HG03095 (cell line): ENCODE measurements at regions not wholly inside any gene's neighbourhood (a gene's known extent, or its start where the extent isn't known, plus 50 kb on each side); places are given as distances from the start of the nearest gene placed in this dataset.

ENCODE experiments used
- ATAC-seq: cut with Tn5 transposase; IDR thresholded peaks from one replicate; pipeline ENCODE4 v1.9.1; 2021; ENCODE audit warnings: moderate library complexity; ENCODE audit not compliant: unreplicated experiment

DNA sequence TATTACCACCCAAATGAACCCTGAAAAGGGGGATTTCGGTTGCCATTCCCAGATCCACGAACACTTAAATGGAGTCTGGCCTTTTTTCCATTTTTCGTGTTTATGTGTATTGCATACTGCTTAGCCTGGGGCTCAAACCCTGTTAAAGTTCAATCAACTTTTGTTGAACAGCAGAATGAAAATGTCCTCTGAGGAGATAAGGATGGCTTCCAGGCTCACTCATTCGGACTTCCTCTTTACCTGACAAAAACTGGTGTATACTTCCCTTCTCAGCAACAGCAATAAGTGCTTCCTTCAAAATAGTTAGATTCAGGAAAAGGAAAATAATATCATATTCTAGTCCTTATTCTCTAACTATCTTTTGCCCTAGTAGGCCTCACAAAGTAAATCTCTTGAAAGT is 61.1 kb upstream of the ARID5B start:
- no peak for ATAC-seq

- no peak for ATAC-seq
Measured at GRCh38 chr10:61841338-61841875, 60.1 kb upstream of the ARID5B start.

- no peak for ATAC-seq
Measured at GRCh38 chr10:61842755-61843497, 58.6 kb upstream of the ARID5B start.

- peak; percentile 58 for ATAC-seq
Measured at GRCh38 chr10:61844116-61844822, 57.2 kb upstream of the ARID5B start.

DNA sequence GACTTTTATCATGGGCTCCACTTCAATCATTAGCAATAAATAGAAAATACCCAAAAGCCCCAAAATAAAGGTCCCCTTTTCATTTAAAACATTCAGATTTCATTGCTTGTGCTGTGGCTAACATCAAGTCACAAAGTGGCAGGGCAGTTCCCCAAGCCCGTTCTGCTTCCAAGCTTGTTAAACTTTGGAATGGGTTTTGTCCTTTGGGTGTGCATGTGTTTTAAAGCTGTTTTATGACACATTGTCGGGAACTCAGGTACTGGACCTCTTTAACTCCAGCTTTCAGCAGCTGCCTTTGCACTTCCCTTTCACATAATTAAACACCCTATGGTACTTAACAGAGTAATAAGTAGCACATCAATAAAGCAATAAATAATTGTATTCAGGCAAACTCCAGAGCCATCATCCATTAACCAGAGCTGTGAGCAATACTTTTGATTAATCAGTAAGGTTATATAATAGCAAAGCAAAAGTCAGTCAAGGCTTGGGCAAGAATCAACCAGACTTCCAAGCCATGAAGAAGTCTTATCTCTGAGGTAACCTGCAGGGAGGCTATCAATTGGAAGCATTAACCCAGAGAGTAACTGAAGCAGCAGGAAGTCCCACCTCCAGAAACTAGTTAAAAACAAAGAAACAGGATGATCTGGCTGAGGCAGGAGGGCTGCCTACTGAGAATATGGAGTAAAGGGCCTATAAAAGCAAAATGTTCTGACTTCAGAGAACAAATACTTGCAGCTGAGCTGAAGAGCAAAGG is 56.1 kb upstream of the ARID5B start:
- ATAC-seq: no peak

DNA sequence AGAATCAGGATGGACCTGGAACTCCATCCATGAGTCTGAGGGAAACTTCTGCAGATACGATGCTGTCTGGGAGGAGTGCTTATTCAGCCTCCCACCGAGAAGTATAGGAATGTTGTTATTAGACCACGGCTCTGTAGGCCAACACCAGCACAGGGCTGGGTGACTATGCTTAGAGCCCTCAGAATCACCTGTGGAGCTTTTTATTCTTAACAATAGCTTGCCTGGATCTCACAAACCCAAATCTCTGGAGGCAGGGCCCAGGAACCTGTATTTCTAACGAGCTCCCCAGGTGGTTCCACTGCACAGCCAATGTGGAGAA is 55.6 kb upstream of the ARID5B start:
- no peak for ATAC-seq

GRCh38 chr10:61846370-61847031 is 55.0 kb upstream of the ARID5B start:
- ATAC-seq: no peak

DNA sequence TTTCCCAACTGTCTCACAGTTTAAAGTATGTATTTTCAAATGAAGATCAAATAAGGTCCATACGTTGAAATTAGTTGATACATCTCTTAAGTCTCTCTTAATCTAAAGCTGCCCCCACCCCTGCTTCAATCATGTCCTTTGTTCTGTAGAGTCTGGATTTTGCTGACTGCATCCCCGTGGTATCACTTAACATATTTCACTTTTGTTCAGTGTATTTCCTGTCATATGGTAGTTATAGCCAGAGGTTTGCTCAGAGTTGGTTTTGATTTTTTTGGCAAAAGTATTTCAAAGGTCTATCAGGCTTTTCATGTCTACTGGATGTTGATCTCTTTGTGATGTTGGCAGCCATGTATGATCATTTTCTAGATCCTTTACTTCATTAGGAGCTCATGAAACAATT is 54.4 kb upstream of the ARID5B start:
- ATAC-seq: no peak

GRCh38 chr10:61847640-61848039 is 53.9 kb upstream of the ARID5B start:
- ATAC-seq: no peak

DNA sequence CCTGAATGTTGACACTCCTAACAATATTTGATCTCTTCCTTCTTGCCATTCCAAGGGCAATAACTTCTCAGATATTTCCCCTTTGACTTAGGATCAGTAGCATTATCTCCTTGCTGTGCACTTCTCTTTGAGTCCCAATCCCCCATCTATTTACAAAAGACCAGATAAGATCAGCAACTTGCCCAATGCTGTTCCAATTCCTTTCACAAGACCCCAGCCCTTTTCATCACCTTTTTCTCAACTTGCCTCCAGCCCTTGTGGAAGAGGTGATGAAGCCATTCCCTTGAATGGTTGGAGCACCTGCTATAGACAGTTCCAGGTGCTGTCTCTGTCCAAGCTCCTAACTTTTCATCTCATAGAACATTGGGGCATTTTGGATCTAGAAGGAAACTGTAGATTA is 51.1 kb upstream of the ARID5B start:
- ATAC-seq: no peak
